H9 (cell line): ENCODE measurements at regions not wholly inside any gene's neighbourhood (a gene's known extent, or its start where the extent isn't known, plus 50 kb on each side); places are given as distances from the start of the nearest gene placed in this dataset.

Source experiments
- DNase-seq: peaks from one replicate; pipeline ENCODE4 v3.0.0-alpha.2; 2017
- H2AFZ ChIP-seq: one replicate; pipeline ENCODE4 v1.6.1; 2013; ENCODE audit warnings: mild to moderate bottlenecking, low read length, control low read depth, moderate library complexity
- H2AK5ac ChIP-seq: 2 replicates; pipeline ENCODE4 v1.6.1; 2013; ENCODE audit warnings: low read length, control low read depth, mixed read lengths; ENCODE audit not compliant: insufficient read length
- H2BK120ac ChIP-seq: one replicate; pipeline ENCODE4 v1.6.1; 2013; ENCODE audit warnings: low read depth, mild to moderate bottlenecking, low read length, control low read depth, inconsistent platforms; ENCODE audit not compliant: poor library complexity, severe bottlenecking
- H2BK12ac ChIP-seq: 2 replicates; pipeline ENCODE4 v1.6.1; 2013; ENCODE audit warnings: low read length, control low read depth, mixed read lengths, low read depth; ENCODE audit not compliant: insufficient read length
- H2BK15ac ChIP-seq: 2 replicates; pipeline ENCODE4 v1.6.1; 2013; ENCODE audit warnings: low read depth, low read length, control low read depth
- H2BK20ac ChIP-seq: one replicate; pipeline ENCODE4 v1.6.1; 2013; ENCODE audit warnings: low read depth, mild to moderate bottlenecking, low read length, control low read depth, inconsistent platforms; ENCODE audit not compliant: poor library complexity, severe bottlenecking
- H2BK5ac ChIP-seq: 2 replicates; pipeline ENCODE4 v1.6.1; 2013; ENCODE audit warnings: low read length, control low read depth, mixed read lengths; ENCODE audit not compliant: insufficient read length
- H3K14ac ChIP-seq: 2 replicates; pipeline ENCODE4 v1.6.1; 2013; ENCODE audit warnings: low read length, control low read depth; ENCODE audit not compliant: insufficient read depth
- H3K18ac ChIP-seq: 2 replicates; pipeline ENCODE4 v1.6.1; 2013; ENCODE audit warnings: low read depth, mild to moderate bottlenecking, mixed read lengths, low read length, control low read depth; ENCODE audit not compliant: insufficient read length
- H3K23ac ChIP-seq: 2 replicates; pipeline ENCODE4 v1.6.1; 2013; ENCODE audit warnings: low read length, control low read depth, mixed read lengths, low read depth; ENCODE audit not compliant: insufficient read length
- H3K23me2 ChIP-seq: 2 replicates; pipeline ENCODE4 v1.6.1; 2013; ENCODE audit warnings: low read depth, mild to moderate bottlenecking, mixed read lengths, low read length, control low read depth; ENCODE audit not compliant: insufficient read length, poor library complexity, severe bottlenecking
- H3K27ac ChIP-seq: 2 replicates; pipeline ENCODE4 v1.5.1; 2013; ENCODE audit warnings: low read length, control low read depth, mixed read lengths, low read depth; ENCODE audit not compliant: insufficient read length
- H3K27me3 ChIP-seq: 2 replicates; pipeline ENCODE4 v1.6.1; 2013; ENCODE audit warnings: low read length, control low read depth, inconsistent platforms; ENCODE audit not compliant: insufficient read depth
- H3K4ac ChIP-seq: 2 replicates; pipeline ENCODE4 v1.6.1; 2013; ENCODE audit warnings: low read depth, mild to moderate bottlenecking, control low read depth, inconsistent platforms, low read length, moderate library complexity
- H3K4me1 ChIP-seq: 2 replicates; pipeline ENCODE4 v1.6.1; 2013; ENCODE audit warnings: low read length, control low read depth, inconsistent platforms; ENCODE audit not compliant: insufficient read depth
- H3K4me2 ChIP-seq: 2 replicates; pipeline ENCODE4 v1.6.1; 2013; ENCODE audit warnings: low read length, control low read depth, mixed read lengths; ENCODE audit not compliant: insufficient read length, insufficient read depth
- H3K56ac ChIP-seq: 2 replicates; pipeline ENCODE4 v1.6.1; 2013; ENCODE audit warnings: low read depth, mild to moderate bottlenecking, mixed read lengths, low read length, control low read depth; ENCODE audit not compliant: insufficient read length
- H3K79me1 ChIP-seq: 2 replicates; pipeline ENCODE4 v1.6.1; 2013; ENCODE audit warnings: low read depth, mild to moderate bottlenecking, moderate library complexity, low read length, control low read depth, inconsistent platforms; ENCODE audit not compliant: insufficient read depth, poor library complexity, severe bottlenecking
- H3K79me2 ChIP-seq: 2 replicates; pipeline ENCODE4 v1.6.1; 2013; ENCODE audit warnings: low read length, control low read depth, inconsistent platforms; ENCODE audit not compliant: insufficient read depth
- H3K9ac ChIP-seq: 2 replicates; pipeline ENCODE4 v1.6.1; 2013; ENCODE audit warnings: low read length, control low read depth, mixed read lengths; ENCODE audit not compliant: insufficient read length; ENCODE audit errors: extremely low read depth
- H3K9me3 ChIP-seq: one replicate; pipeline ENCODE4 v1.6.1; 2013; ENCODE audit warnings: low read depth, low read length, inconsistent platforms; ENCODE audit not compliant: control insufficient read depth
- H3T11ph ChIP-seq: one replicate; pipeline ENCODE4 v1.6.1; 2013; ENCODE audit warnings: mild to moderate bottlenecking, low read length, control low read depth, inconsistent platforms
- H4K20me1 ChIP-seq: one replicate; pipeline ENCODE4 v1.6.1; 2013; ENCODE audit not compliant: control insufficient read depth, insufficient read length, insufficient read depth
- H4K5ac ChIP-seq: 2 replicates; pipeline ENCODE4 v1.6.1; 2013; ENCODE audit warnings: low read depth, mild to moderate bottlenecking, mixed read lengths, low read length, control low read depth; ENCODE audit not compliant: insufficient read length
- H4K8ac ChIP-seq: replicated peaks from 2 replicates; pipeline ENCODE4 v1.6.1; 2013; ENCODE audit warnings: low read length, control low read depth, mixed read lengths, low read depth; ENCODE audit not compliant: insufficient read length
- H4K91ac ChIP-seq: 2 replicates; pipeline ENCODE4 v1.6.1; 2013; ENCODE audit warnings: low read depth, mild to moderate bottlenecking, moderate library complexity, mixed read lengths, low read length, control low read depth; ENCODE audit not compliant: insufficient read length
- H3K27ac Mint-ChIP-seq, 3 experiments: 2 replicates in 2 of 3; 3 replicates in 1 of 3; pipeline ENCODE4 v1.8.0; 2020 to 2021; ENCODE audit warnings: mixed read lengths in 3 of 3, mild to moderate bottlenecking in 1 of 3, moderate library complexity in 1 of 3
- H3K27me3 Mint-ChIP-seq: 2 replicates; pipeline ENCODE4 v1.8.0; 2021; ENCODE audit warnings: low read depth, mild to moderate bottlenecking, moderate library complexity, mixed read lengths
- H3K36me3 Mint-ChIP-seq, 3 experiments: 2 replicates in 2 of 3; 3 replicates in 1 of 3; pipeline ENCODE4 v1.8.0; 2020 to 2021; ENCODE audit warnings: low read depth in 3 of 3, mixed read lengths in 3 of 3; ENCODE audit not compliant: insufficient read depth in 1 of 3
- H3K4me1 Mint-ChIP-seq, 2 experiments: 2 replicates each; pipeline ENCODE4 v1.8.0; 2020; ENCODE audit warnings: mixed read lengths in 2 of 2
- H3K4me3 Mint-ChIP-seq, 2 experiments: 2 replicates in 1 of 2; 3 replicates in 1 of 2; pipeline ENCODE4 v1.8.0; 2020 to 2021; ENCODE audit warnings: mild to moderate bottlenecking in 2 of 2, mixed read lengths in 2 of 2, moderate library complexity in 1 of 2
- H3K9me3 Mint-ChIP-seq, 2 experiments: 2 replicates in 1 of 2; 3 replicates in 1 of 2; pipeline ENCODE4 v1.8.0; 2020; ENCODE audit warnings: mild to moderate bottlenecking in 2 of 2, mixed read lengths in 2 of 2, moderate library complexity in 1 of 2
- WGBS: extraction: QIAGEN DNeasy Blood & Tissue Kit; methylation state at CpG from one replicate; pipeline ENCODE4 v1.1.7; 2013; ENCODE audit warnings: missing lambda C conversion rate, low lambda C conversion rate, mixed read lengths; ENCODE audit not compliant: insufficient read length; ENCODE audit errors: extremely low coverage; 5-methylcytosine and 5-hydroxymethylcytosine counted together
- TF ChIP-seq, protein P1 (sequence below): fragments of 200-600 bp; sonication (generic); conservative IDR thresholded peaks from 3 replicates; pipeline ENCODE4 v1.8.0; 2021; ENCODE audit warnings: antibody characterized with exemption, mild to moderate bottlenecking

DNA sequence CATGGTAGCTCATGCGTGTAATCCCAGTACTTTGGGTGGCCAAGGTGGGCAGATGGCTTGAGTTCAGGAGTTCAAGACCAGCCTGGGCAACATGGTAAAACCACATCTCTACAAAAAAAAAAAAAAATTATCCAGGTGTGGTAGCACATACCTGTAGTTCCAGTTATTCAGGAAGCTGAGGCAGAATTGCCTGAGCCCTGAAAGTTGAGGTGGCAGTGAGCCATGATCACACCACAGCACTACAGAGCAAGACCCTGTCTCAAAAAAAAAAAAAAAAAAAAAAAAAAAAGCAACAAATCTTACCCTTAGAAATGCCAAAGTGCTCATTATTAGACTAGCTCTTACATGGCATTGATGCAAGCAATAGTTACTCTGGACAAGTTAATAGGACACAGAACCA lies 724.9 kb downstream of the MAT2B start:
- Histone ChIP-seq H2AK5ac (no peak overlapping the region), H3K56ac (no peak overlapping the region), H2BK15ac (no peak overlapping the region), H2BK5ac (no peak overlapping the region), H4K20me1 (no peaks in the 10 kb centered on the region), H3K18ac (no peak overlapping the region), H2BK120ac (no peak overlapping the region), H3K9ac (no peak overlapping the region), H3K4me2 (no peak overlapping the region), H3K79me2 (no peaks in the 10 kb centered on the region), H2AFZ (no peak overlapping the region), H3K4ac (no peak overlapping the region), H3K4me1 (no peaks in the 10 kb centered on the region; the same call in 1 of the 2 replicates), H2BK20ac (no peak overlapping the region), H3K14ac (no peak overlapping the region), H3K27me3 (no peaks in the 10 kb centered on the region), H3K27ac (no peak overlapping the region), H3T11ph (no peak overlapping the region), H3K23ac (no peak overlapping the region), H2BK12ac (no peak overlapping the region), H3K23me2 (no peaks in the 10 kb centered on the region), H4K5ac (no peak overlapping the region), H3K79me1 (no peaks in the 10 kb centered on the region), H4K8ac (no peak overlapping the region), H4K91ac (no peak overlapping the region), H3K9me3 (no peaks in the 10 kb centered on the region)
- DNase-seq = no peak
- H3K4me1 Mint-ChIP-seq = peaks cover 3% of the 10 kb centered on the region in 2 experiments
- H3K4me3 Mint-ChIP-seq = no peak overlapping the region
- TF ChIP-seq, protein P1, sequence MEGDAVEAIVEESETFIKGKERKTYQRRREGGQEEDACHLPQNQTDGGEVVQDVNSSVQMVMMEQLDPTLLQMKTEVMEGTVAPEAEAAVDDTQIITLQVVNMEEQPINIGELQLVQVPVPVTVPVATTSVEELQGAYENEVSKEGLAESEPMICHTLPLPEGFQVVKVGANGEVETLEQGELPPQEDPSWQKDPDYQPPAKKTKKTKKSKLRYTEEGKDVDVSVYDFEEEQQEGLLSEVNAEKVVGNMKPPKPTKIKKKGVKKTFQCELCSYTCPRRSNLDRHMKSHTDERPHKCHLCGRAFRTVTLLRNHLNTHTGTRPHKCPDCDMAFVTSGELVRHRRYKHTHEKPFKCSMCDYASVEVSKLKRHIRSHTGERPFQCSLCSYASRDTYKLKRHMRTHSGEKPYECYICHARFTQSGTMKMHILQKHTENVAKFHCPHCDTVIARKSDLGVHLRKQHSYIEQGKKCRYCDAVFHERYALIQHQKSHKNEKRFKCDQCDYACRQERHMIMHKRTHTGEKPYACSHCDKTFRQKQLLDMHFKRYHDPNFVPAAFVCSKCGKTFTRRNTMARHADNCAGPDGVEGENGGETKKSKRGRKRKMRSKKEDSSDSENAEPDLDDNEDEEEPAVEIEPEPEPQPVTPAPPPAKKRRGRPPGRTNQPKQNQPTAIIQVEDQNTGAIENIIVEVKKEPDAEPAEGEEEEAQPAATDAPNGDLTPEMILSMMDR = no peak
- H3K36me3 Mint-ChIP-seq = peaks cover 0 to 7% (median 5%) of the 10 kb centered on the region in 3 experiments; a peak in 4 of 7 replicates
- H3K9me3 Mint-ChIP-seq = peaks cover 5 to 10% of the 10 kb centered on the region in 2 experiments
- WGBS = no CpG with 5 or more reads among the region's 1 CpG
- H3K27me3 Mint-ChIP-seq = no peaks in the 10 kb centered on the region
- no peak overlapping the region for H3K27ac Mint-ChIP-seq
